Amniotic epithelial cell (primary cell): ENCODE measurements at regions not wholly inside any gene's neighbourhood (a gene's known extent, or its start where the extent isn't known, plus 50 kb on each side); places are given as distances from the start of the nearest gene placed in this dataset.

Source experiments
- DNase-seq: peaks from one replicate; pipeline ENCODE4 v3.0.0-alpha.2; 2010; ENCODE audit warnings: low read depth

DNA sequence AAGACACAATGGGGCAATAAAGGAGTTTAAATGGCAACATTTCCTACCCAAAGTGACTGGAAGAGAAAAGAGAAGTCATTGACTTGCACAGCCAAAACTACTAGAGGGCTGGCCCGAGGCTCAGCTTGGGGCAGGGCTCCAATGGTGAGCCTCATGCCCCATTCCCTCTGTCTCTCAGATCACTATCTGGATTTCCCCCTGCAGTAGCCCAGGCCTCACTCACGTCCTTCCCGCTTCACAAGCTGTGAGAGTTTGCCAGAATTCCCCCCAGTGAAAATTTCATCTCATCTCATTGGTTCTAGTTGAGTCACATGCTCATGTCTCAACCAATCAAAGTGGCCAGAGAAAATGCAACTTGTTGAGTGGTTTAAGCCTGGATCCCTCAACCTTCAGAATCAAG is 181.3 kb downstream of the WDR11 start:
- DNase-seq = no peak

DNA sequence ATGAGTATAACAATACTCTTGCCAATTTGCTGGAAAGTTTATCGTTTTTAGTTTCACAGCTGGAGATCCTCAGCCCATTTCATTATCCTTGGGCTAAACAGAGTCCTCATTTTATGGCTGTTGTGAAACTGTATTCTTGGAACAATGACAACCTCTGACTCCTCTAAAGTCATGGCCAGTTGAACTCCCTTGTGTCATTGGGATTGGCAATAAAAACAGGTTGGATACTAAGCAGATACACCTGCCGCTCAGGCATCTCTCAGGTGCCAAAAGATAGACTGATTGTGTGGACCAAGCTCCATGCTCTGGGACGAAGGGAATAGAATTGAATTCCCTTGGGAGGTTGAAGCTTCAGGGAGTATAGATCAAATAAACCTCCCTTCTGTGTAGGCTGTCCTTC is 182.2 kb downstream of the WDR11 start:
- no peak for DNase-seq

DNA sequence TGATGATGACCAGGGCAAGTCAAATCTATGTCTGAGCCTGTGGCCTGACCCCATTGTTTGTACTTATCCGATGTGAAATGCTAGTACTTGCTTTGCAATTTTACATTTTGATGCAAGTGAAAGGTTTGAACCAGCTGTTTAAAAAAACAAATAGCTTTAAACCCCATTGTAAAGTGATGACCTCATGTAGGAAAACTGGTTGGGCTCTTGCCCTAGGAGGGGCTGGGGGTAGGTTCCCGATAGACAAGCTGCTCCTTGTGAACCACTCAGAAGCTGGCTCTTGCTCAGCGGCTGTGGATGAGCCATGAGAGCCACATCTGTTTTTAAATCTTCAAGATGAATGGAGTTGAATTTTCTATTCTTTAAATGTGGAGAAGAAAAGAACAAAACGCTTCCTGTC is 185.3 kb downstream of the WDR11 start:
- DNase-seq = no peak

DNA sequence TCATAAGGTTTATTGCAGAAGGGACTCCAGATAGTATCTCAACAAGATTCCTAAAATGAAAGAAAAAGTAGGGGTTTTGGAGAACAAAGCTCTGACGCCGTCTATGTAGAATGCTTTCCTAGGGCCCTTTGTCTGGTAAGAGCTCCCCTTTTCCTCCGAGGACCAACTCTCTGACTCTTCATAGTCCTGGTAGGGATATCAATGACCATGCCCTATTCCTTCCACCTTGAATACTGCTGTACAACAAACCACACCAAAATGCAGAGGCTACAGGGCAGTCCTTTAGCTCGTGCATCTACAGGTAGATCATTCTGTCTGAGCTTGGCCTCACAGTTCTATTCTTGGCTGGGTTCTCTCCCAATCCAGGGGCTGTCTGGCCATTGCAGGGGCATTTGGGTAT is 190.3 kb downstream of the WDR11 start:
- no peak for DNase-seq

DNA sequence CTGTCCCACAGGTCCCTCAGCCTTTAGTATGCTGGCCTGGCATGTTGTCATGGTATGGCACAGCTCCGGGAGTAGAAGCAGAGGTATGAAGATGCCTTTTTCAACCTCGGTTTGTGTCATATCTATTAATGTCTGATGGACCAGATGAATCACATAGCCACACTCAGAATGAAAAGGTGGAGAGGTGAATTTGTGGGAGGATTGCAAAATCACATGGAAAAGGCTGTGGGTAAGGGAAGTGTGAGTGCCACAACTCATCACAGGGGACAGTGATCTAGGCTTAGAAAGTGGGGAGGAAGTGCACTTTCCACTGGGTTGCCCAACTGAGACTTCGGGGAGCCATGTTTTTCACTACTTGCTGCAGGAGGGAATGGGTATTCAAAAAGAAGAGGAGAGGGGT is 190.7 kb downstream of the WDR11 start:
- no peak for DNase-seq

DNA sequence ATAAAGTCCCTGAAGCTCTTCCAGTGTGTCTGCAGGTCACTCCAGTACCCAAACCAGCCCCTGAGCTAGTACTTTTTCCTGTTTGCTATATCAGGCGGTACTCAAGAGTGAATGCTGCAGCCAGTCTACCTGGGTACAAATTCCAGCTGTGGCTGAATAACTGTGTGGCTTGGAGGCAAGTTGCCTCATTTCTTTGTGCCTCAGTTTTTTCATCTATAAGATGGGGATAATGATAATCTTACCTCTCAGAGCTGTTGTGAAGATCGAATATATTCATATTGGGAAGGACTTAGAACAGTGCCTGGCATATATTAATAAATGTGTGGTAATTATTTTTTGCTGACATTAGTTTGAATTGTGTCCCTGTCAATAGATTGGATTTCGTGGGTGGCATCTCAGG is 191.2 kb downstream of the WDR11 start:
- DNase-seq = no peak

DNA sequence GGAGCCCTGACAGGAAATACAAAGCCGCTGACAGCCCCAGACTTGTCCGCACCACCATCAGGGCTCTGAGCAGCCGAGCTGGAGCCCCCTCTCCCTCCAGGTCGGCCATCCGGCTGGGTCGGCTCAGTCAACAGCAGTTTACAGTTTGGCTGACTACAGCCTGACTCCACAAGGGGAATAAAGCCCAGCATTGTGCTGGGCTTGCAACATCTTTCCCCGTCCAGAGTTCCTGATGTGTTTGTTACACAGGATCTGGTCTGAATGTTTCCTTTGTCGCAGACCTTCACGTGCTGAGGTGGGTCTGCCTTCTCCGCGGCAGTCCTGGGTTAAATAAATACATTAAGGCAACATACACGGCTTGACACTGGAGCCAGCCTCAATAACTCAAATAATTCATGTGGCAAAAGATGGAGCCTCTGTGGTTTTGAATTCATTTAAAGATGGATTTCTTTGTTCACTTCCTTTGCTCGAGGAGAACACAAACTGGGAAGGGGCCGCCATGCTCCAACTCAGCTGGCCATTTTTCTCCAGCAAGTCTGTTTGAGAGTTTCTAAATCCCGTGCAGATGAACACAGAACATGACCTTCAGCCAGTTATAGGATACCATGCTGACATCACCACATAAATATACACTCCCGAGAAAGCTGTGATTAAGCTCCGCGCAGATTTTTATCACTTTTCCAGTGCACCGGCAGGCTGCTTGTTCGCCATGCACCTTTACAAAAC is 192.1 kb downstream of the WDR11 start:
- DNase-seq = no peak

DNA sequence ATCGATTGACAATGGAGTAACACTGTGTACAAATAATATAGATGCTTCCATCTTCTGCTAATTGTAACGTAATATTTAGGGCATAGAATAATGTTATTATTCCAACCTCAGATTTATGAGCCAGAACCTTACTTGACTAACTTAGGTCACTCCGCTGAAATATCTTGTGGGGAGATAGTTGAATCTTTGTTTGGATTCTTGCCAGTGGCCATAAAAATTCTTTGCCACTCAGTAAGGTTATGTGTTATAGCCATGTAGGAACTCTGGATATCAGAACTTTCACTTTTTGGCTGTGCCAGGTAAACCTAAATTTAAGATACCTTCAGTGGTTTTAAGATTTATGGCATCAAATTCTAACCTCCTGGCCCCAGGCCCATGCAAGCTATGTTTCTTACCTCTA is 197.6 kb downstream of the WDR11 start:
- DNase-seq = no peak

DNA sequence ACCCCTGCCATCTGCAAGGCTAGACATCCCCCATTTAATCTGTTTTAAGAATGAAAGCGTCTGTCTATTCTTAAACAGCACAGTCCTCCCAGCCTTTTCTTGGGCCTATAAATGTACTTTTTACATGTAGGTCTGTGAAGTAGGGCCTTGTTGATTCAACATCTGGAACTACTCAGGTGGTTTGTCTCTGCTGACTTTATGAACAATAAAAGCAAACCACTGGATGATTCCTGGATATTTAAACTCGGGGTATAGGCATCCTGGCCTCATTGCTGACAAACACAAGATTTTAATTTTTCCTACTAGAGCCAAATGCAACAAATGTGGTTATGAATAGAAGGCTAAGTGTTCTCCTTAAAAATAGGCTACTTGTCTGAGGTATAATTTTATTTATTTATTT is 198.3 kb downstream of the WDR11 start:
- DNase-seq = no peak

DNA sequence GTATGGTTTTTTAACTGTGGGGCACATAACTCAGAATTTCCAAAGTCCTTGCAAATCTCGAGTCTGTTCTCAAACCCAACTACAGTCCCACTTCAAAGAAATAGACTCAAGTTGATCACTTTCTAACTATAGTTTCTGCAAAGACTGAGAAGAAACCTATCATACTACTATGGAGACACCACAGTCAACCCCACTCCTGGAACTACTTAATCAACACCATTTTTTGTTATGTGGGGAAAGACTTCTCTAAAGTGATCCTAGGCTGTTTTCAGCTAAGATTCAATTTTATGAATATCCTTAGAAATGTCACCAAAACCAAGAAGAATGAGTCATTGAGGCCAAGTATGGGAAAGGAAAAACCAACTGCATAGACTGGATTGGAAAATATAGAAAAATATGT is 198.8 kb downstream of the WDR11 start:
- DNase-seq = no peak

DNA sequence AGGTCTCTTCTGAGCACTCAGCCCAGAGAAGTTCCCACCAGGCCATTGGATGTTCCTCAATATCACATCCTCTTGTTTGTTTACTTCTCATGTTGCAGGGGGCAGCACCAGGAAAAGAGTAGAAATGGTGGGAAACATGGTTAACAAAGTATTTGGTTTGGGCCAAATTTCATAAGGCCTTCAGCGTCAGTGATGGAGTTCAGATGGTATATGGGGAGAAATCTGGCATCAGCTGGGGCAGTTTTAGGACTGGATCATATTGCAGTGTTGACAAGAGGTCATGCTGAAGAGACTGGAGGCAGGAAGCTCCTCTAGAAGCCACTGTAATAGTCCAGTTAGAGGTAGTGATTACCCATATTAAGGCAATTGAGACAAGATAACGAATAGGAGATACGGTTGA is 200.0 kb downstream of the WDR11 start:
- DNase-seq = no peak

DNA sequence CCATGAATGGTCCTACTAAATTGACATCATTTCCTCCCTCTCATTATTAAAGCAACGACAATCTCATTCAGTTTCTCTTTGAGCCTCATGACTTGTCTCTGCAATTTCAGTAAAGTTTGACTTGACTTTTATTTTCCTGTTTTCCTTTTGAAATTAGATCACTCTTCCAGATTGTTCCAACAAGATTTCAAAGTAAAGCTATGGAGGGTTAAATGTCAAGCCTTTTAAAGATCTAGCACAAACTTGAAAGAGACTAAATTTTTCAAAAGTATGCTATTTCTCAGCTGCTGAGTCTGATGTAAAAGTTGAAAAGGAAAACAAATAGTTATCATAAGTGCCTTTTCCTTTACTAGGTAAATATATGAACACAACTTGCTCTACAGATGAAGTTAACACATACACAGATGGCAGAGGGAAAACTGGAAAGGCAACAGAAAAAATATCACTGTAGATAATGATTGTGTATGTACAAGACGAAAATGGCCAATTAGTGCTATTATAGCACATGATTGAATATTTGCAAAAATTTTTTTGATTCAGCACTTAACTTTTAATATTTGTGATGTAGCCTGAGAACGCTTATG is 200.6 kb downstream of the WDR11 start:
- no peak for DNase-seq

DNA sequence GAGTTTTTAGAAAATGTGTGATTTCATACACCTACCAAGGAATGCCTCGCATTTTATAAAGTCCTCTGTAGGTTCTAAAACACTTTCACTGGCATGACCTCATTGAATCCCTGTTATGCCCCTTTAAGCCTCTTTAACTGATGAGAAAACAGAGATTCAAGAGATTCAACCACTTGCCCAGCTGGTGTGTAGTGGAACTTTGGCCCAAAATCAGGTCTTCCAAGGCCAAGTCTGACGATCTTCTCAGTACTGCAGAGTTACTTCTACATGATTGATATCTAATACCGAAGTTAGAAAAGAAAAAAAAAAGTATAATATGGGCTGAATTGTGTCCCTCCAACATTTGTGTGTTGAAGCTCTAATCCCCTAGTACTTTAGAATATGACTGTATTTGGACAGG is 202.0 kb downstream of the WDR11 start:
- no peak for DNase-seq

DNA sequence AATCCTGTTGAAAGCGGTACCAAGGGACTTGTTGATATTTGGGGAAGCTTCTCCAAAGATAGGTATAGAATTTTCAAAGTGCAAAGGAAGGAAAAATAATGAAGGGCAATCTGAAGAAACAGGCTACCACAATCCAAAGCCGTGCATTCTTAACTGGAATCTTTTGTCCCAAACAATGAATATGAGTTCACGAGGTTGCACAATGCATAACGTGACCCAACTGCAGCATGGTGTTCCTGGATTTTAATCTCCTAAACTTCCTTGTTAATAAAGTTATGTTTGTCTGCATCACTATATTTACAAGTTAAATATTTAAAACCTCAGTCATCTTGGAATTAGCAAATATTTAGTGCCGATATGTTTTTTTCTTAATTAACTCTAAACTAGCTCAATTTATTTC is 203.7 kb downstream of the WDR11 start:
- DNase-seq = no peak

DNA sequence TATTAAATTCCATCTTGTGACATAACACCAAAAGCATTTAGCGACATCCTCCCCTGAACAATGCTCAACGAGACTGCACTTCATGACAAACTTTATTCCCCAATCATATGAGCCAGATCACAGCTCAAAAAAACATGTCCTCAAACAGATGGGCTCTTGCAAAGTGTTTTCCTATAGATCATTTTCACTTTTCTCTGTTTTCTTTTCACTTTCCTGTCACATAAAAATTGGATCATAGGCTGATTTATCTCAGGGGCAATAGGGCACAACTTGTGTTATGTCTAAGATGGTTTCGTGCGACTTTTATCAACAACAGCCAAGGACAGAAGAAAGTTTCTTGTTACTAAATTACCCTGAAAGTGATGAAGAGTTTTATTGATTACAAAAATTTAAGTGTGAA is 206.1 kb downstream of the WDR11 start:
- DNase-seq = no peak

DNA sequence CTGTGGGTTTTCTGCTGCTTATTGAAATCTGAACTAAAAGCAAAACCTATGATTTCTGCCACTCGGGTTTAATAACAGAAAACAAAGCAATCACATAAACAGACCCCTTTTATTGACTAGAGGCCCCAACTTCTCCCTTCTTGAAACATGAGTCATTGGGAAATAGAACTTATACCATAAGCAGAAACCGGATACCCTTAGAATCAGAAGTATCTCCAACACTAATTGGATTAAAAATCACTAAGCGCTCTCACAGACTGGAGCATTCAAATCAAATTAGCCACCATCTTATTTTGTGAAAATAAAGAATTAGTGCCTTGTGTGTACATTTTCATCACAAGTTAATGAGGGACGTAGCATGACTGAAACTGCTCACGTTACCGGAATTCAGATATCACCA is 206.9 kb downstream of the WDR11 start:
- DNase-seq = no peak

DNA sequence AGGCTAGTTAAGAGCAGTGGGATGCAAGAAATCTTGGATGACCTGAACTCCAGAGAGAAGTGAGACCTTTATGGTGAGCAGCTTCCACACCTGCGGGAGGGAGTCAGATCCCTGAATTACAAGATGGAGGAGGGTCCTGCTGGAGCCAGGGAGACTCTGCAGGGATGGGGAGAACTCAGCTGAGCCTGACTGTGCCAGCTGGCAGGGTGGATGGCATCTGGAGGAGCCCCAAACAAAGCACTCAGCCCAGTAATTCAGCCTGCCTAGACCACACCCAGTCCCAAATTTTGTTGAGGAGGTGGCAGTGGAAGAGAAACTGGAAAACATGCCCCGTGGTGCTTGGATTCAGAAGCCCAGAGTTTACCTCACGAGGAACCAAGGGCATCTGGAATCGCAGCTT is 208.2 kb downstream of the WDR11 start:
- no peak for DNase-seq

DNA sequence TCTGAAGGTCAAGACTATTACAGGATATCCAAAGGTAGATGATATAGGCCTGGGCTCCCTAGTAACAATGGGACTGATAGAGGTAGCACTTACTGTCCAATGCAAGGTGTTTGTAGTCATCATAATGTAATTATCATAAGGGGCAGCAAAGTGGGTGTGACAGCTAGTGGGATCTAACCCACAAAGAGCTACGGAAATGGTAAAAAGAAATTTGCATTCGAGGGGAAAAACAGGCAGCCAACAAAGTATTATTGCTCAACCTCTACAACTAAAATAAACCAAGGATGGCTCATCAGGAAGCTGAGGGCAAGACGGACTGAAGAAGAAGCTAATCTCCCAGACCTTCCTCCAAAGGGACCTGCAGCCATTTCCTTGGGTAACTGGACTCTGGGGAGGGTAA is 211.0 kb downstream of the WDR11 start:
- DNase-seq = no peak

DNA sequence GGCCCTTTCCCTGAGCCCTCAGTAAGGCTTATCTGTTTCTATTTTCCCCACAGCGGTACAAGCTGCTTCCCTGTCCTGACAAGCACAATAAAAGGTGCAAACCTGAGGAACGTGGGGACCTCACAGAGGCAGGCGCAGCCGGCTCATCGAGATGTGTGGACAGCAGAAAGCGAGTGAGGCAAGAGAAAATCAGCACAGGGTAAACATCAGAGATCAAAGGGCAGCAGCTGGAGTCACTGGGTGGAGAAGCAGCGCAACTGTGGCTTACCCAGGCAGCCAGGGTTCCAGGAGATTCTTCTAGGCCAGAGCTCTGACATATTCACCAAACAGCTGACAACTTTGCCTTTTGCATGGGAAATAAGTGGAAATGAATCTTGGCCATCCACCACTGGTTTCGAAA is 212.6 kb downstream of the WDR11 start:
- no peak for DNase-seq

DNA sequence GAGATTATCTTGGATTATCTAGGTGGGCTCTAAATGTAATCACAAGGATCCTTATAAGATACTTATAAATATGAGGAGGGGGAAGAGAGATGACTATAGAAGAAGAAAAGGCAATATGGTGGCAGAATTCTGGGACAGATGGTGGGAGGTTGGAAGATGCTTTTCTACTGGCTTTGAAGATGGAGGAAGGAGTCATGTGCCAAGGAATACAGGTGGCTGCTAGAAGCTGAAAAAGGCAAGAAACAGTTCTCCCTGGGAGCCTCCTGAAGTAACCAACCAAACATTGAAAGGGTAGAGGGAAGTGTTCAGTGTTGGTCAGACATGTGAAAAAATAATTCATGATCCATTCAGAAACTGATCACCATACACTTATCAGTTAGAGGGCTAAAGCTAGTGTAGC is 213.3 kb downstream of the WDR11 start:
- no peak for DNase-seq

DNA sequence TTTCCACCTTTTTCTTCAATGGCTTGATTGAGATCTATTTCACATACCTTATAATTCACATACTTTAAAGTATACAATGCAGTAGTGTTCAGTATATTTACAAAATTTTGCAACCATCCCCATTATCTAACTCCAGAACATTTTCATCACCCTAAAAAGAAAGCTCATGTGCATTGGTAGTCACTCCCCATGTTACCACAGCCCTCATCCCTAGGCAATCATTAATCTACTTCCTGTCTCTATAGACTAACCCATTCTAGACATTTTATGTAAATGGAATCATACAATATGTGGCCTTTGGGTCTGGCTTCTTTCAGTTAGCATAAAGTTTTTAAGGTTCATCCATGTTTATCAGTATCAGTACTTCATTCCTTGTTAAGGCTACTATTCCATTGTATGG is 214.2 kb downstream of the WDR11 start:
- DNase-seq = no peak

DNA sequence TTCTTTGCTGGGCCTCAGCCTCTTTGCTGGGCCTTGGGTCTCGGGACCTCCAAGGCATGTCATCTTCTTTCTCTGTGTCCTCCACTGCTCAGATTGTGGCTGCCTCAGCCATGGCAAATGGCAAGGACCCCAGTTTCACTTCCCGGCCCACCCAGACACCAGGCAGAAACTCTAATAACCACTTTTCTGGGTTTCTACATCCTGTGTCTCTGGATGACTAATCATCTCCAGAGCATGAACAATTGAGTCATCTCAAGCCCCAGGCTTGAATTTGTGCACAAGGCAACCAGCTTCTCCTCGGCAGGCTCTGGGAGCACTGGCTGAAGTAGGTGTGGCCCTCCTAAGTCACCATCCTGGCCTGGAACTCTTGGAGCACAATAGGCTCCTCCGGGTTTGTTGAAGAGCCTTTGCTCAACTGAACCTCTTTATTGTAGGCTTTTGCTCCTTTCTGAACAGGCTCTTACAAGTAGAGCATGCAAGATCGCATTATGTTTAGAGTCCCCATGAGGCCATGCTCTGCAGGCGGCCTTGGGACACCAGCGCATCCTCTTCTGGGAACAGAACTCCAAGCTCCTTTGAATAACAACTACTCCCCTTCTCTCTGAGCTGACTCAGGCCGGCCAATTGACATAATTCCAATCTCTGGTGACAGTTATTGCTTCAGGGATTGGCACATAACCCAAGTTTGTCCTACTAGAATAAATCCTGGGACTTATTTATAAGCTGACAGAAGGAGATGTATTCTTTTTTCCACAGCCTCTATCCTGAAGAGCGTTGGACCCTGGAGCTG is 218.1 kb downstream of the WDR11 start:
- no peak for DNase-seq

DNA sequence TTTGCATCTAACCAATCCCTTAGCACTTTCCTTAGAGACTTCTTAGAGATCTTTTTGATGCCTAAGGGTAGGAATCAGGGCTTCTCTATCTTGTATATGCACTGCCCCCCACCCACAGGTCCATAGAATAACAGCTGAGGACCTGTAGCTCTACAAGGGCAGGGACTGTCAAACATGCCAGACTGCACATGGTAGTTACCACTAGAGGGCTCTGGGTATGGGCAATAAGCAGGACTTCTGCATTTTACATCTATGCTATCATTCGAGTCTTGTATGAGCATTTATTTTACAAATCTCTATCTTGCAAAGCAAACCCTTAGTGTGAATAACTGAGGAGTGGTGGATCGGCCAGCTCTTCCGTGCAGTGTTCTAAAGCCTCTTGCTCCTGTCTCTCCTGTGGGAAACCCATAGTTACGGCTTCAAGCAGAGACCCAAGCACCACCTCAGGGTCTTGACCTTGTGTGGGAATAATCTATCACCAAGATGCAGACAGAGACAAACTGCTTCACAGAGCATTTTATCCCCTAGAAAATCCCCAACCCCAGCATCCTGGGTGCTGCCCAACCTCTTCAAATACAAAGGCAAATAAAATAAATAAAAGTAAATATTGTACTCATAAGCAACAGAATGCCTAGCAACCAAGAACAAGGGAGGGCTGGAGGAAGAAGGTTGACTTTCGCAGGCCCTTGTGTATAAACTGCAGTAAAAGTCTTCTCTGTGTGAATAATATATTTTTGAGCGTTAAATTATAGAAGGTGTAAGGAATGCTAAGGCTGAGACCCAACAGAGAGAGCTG is 219.3 kb downstream of the WDR11 start:
- DNase-seq = no peak
